NCI-H1694 treated with DMSO at 0.1 percent for 48 hours (cell line): ENCODE measurements at regions not wholly inside any gene's neighbourhood (a gene's known extent, or its start where the extent isn't known, plus 50 kb on each side); places are given as distances from the start of the nearest gene placed in this dataset.

Experiments
- DNase-seq: peaks from one replicate; lab custom pipeline; 2025; lab: John Stamatoyannopoulos, UW

DNA sequence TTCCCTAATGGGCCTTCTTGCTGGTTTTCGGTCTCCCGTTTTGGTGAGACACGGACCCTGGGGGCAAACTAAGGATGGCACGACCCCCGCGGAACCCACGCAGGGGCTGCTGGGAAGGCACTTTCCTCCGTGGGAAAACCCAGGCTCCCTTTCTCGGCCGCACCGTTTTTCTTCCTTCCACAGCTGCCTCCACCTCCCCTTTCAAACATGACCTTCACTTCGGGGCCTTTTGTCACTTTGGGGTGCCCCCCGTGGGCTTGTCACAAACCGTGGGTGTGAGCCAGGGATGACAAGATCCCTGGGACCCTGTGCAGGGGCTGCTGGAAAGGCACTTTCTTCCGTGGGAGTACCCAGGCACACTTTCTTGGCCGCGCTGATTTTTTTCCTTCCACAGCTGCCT, 268.7 kb downstream of the ALG10 start:
- DNase-seq: no peak

DNA sequence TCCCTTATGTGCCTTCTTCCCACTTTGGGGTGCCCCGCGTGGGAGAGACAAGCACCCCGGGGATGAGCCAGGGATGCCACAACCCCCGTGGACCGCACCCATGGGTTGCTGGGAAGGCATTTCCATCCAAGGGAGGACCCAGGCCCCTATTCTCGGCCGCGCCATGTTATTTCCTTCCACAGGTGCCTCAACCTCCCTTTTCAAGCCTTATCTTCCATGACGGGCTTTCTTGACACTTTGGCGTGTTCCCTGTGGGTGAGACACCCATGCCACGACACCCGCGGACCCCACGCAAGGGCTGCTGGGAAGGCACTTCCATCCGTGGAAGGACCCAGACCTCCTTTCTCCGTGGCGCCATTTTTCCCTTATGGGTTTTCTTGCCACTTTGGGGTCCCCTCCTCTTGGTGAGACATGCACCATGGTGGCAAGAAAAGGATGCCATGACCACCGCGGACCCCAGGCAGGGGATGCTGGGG, 269.2 kb downstream of the ALG10 start:
- DNase-seq: no peak

DNA sequence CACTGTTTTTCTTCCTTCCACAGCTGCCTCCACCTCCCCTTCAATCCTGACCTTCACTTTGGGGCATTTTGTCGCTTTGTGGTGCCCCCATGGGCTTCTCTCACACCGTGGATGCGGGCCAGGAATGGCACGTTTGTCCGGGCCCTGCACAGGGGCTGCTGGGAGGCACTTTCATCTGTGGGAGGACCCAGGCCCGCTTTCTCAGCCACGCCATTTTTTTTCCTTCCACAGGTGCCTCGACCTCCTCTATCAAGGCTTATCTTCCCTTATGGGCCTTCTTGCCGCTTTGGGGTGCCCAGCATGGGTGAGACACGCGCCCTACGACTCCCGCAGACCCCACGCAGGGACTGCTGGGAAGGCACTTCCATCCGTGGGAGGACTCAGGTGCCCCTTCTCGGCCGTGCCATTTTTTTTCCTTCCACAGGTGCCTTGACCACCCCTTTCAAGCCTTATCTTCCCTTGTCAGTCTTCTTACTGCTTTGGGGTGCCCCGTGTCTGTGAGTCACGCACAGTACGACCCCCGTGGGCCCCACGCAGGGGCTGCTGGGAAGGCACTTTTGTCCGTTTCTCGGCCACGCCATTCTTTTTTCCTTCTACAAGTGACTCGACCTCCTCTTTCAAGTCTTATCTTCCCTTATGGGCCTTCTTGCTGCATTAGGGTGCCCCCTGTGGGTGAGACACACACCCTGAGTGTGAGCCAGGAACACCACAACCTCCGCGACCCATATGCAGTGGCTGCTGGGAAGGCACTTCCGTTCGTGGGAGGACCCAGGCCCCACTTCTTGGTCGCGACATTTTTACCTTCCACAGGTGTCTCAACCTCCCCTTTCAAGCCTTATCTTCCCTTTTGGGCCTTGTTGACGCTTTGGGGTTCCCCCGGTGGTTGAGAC, 270.7 kb downstream of the ALG10 start:
- DNase-seq: no peak

DNA sequence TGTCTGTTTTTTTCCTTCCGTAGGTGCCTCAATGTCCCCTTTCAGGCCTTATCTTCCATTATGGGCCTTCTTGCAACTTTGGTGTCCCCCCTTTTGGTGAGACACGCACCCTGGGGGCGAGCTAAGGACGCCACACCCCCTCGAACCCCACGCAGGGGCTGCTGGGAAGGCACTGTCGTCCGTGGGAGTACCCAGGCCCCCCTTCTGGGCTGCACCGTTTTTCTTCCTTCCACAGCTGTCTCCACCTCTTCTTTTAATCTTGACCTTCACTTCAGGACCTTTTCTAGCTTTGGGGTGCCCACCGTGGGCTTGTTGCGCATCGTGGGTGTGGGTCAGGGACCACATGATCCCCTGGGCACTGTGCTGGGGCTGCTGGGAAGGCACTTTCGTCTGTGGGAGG, 271.8 kb downstream of the ALG10 start:
- DNase-seq: no peak

GRCh38 chr12:34294671-34295365, 272.5 kb downstream of the ALG10 start:
- no peak for DNase-seq

DNA sequence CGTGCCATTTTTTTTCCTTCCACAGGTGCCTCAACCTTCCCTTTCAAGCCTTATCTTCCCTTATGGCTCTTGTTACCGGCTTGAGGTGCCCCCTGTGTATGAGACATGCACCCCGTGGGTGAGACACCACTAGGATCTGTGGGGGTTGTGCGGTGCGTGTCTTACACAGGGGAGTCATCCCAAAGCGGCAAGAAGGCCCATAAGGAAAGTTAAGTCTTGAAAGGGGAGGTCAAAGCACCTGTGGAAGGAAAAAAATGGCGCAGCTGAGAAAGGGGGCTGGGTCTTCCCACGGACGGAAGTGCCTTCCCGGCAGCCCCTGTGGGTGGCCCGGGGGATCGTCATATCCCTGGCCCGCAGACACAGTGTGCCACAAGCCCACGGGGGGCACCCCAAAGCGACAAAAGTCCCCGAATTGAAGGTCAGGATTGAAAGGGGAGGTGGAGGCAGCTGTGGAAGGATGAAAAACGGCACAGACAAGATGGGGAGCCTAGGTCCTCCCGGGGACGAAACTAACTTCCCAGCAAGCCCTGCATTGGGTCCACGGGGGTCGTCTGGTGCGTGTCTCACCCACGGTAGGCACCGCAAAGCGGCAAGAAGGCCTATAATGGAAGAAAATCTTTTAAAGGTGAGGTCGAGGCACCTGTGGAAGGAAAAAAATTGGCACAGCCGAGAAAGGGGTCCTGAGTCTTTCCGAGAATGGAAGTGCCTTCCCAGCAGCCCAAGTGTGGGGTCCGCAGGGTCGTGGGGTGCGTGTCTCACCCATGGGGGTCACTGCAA, 273.3 kb downstream of the ALG10 start:
- no peak for DNase-seq

GRCh38 chr12:34296143-34297041, 274.1 kb downstream of the ALG10 start:
- no peak for DNase-seq

- no peak for DNase-seq
Observed at GRCh38 chr12:34297126-34297789, 275.0 kb downstream of the ALG10 start.

DNA sequence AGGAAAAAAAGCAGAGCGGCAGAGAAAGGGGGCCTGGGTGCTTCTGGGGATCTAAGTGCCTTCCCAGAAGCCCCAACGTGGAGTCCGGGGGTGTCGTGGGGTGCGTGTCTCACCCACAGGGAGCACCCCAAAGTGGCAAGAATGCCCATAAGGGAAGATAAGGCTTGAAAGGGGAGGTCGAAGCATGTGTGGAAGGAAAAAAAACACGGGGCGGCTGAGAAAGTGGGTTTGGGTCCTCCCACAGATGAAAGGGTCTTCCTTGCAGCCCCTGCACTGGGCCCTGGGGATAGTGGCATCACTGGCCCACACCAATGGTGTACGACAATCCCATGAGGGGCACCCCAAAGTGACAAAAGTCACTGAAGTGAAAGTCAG, 275.5 kb downstream of the ALG10 start:
- DNase-seq: no peak

GRCh38 chr12:34298176-34298970, 276.1 kb downstream of the ALG10 start:
- no peak for DNase-seq

DNA sequence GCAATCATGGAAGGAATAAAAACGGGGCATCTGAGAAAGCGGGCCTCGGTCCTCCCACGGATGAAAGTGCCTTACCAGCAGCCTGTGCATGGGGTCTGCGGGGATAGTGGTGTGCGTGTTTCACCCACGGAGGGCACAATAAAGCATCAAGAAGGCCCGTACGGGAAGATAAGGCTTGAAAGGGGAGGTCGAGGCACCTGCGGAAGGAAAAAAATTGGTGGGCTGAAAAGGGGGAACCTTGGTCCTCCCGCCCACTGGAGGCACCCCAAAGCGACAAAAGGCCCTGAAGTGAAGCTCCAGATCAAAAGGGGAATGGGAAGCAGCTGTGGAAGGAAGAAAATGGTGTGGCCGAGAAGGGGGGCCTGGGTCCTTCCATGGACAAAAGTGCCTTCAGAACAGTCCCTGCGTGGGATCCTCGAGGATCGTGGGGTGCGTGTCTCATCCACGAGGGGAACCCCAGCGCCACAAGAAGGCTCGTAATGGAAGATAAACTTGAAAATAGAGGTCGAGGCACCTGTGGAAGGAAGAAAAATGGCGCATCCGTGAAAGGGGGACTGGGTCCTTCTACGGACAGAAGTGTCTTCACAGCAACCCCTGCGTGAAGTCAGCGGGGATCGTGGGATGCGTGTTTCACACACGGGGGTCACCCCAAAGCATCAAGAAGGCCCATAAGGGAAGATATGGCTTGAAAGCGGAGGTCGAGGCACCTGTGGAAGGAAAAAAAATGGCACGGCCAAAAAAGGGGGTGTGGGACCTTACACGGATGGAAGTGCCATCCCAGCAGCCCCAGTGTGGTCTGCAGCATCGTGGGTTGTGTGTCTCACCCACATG, 276.9 kb downstream of the ALG10 start:
- no peak for DNase-seq

- DNase-seq: no peak
Observed at GRCh38 chr12:34299802-34300193, 277.5 kb downstream of the ALG10 start.

- DNase-seq: no peak
Observed at GRCh38 chr12:34300376-34301250, 278.3 kb downstream of the ALG10 start.

DNA sequence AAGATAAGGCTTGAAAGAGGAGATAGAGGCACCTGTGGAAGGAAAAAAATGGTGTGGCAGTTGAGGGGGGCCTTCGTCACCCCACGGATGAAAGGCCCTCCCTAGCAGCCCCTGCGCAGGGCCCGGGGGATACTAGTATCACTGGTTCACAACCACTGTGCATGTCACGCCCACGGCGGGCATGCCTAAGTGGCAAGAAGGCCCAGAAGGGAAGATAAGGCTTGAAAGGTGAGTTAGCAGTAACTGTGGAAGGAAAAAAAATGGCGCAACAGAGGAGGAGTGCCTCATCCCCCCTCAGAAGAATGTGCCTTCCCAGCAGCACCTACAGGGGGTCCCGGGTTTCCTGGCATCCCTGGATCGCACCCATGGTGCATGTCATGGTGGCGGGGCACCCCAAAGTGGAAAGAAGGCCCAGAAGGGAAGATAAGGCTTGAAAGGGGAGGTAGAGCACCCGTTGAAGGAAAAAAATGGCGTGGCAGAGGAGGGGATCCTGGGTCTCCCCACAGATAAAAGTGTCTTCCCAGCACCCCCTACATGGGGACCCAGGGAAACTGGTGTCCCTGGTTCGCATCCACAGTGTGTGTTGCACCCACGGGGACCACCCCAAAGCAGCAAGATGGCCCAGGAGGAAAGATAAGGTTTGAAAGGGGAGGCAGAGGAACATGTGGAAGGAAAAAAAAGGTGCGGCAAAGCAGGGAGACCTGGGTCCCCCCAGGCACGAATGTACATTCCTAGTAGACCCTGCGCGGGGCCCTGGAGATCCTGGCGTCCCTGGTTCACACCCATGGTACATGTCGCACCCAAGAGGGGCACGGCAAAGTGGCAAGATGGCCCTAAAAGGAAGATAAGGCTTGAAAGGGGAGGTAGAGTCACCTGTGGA, 279.2 kb downstream of the ALG10 start:
- DNase-seq: no peak

- DNase-seq: no peak
Observed at GRCh38 chr12:34302131-34302885, 280.0 kb downstream of the ALG10 start.

GRCh38 chr12:34303091-34303870, 281.0 kb downstream of the ALG10 start:
- no peak for DNase-seq
